NB4 (cell line): ENCODE measurements at regions not wholly inside any gene's neighbourhood (a gene's known extent, or its start where the extent isn't known, plus 50 kb on each side); places are given as distances from the start of the nearest gene placed in this dataset.

Source experiments
- CTCF ChIP-seq: IDR thresholded peaks from one replicate; pipeline ENCODE4 v1.5.1; 2012; ENCODE audit warnings: low read depth, low read length
- MYC ChIP-seq: IDR thresholded peaks from 2 replicates; pipeline ENCODE4 v1.6.1; 2011; ENCODE audit warnings: low read depth, low read length

- TF ChIP-seq CTCF (no peak), MYC (no peak)
Measured at GRCh38 chr13:109665781-109666249, 120.6 kb downstream of the IRS2 start.
